GM12878 (cell line): ENCODE measurements at regions not wholly inside any gene's neighbourhood (a gene's known extent, or its start where the extent isn't known, plus 50 kb on each side); places are given as distances from the start of the nearest gene placed in this dataset.

Experiments used
- CHD1 ChIP-seq: IDR thresholded peaks from 2 replicates; pipeline ENCODE4 v1.6.1; 2012; ENCODE audit warnings: low read depth, low read length, improper control_type of control experiment
- CREB1 ChIP-seq: IDR thresholded peaks from 2 replicates; pipeline ENCODE4 v1.6.1; 2012; ENCODE audit warnings: low read depth, mild to moderate bottlenecking, inconsistent platforms
- EZH2 ChIP-seq: IDR thresholded peaks from 2 replicates; pipeline ENCODE4 v1.6.1; 2012; ENCODE audit warnings: low read depth, mild to moderate bottlenecking, control low read depth, inconsistent platforms, low read length, borderline replicate concordance; ENCODE audit not compliant: control insufficient read depth
- JUND ChIP-seq: IDR thresholded peaks from 2 replicates; pipeline ENCODE4 v1.6.1; 2012; ENCODE audit warnings: low read depth, mild to moderate bottlenecking, low read length, improper control_type of control experiment, moderate library complexity
- POLR2A ChIP-seq: IDR thresholded peaks from 2 replicates; pipeline ENCODE4 v1.6.1; 2011; ENCODE audit warnings: low read depth, mild to moderate bottlenecking, low read length
- POLR2AphosphoS5 ChIP-seq: IDR thresholded peaks from 2 replicates; pipeline ENCODE4 v1.6.1; 2011; ENCODE audit warnings: mild to moderate bottlenecking, low read length, inconsistent platforms
- SMAD1 ChIP-seq: fragments of 450-650 bp; IDR thresholded peaks from 2 replicates; pipeline ENCODE4 v1.6.1; 2018; ENCODE audit warnings: mild to moderate bottlenecking, low read depth; ENCODE audit not compliant: partially characterized antibody
- TAF1 ChIP-seq: IDR thresholded peaks from 2 replicates; pipeline ENCODE4 v1.6.1; 2011; ENCODE audit warnings: mild to moderate bottlenecking, low read depth, low read length, borderline replicate concordance
- TCF7 ChIP-seq: IDR thresholded peaks from 2 replicates; pipeline ENCODE4 v1.6.1; 2014; ENCODE audit warnings: antibody characterized with exemption, borderline replicate concordance
- TF ChIP-seq, protein P1 (sequence below): IDR thresholded peaks from 2 replicates; pipeline ENCODE4 v1.6.1; 2012; ENCODE audit warnings: low read length, inconsistent platforms
- TF ChIP-seq, protein P2 (sequence below): IDR thresholded peaks from 2 replicates; pipeline ENCODE4 v1.6.1; 2011; ENCODE audit warnings: borderline replicate concordance, low read depth, mild to moderate bottlenecking, moderate library complexity, mixed read lengths, low read length; ENCODE audit not compliant: insufficient read depth; ENCODE audit errors: extremely low read length
- TF ChIP-seq, protein P3 (sequence below), 3 experiments: IDR thresholded peaks in 2 of 3; conservative IDR thresholded peaks in 1 of 3; 2 replicates each; pipeline ENCODE4 v1.5.1; 2011; ENCODE audit warnings: low read depth in 3 of 3, low read length in 3 of 3, mild to moderate bottlenecking in 3 of 3, control low read depth in 2 of 3, moderate library complexity in 2 of 3, inconsistent platforms in 1 of 3, mixed read lengths in 1 of 3; ENCODE audit not compliant: control insufficient read depth in 2 of 3, insufficient read depth in 1 of 3; ENCODE audit errors: extremely low read depth in 1 of 3
- TF ChIP-seq, protein P4 (sequence below): IDR thresholded peaks from 2 replicates; pipeline ENCODE4 v1.6.1; 2011; ENCODE audit warnings: low read depth, mild to moderate bottlenecking, low read length, moderate library complexity, borderline replicate concordance; ENCODE audit errors: extremely low read depth
- TF ChIP-seq, protein P5 (sequence below): fragments of 150-350 bp; IDR thresholded peaks from 2 replicates; pipeline ENCODE4 v1.6.1; 2016; ENCODE audit warnings: low read depth, low read length

DNA sequence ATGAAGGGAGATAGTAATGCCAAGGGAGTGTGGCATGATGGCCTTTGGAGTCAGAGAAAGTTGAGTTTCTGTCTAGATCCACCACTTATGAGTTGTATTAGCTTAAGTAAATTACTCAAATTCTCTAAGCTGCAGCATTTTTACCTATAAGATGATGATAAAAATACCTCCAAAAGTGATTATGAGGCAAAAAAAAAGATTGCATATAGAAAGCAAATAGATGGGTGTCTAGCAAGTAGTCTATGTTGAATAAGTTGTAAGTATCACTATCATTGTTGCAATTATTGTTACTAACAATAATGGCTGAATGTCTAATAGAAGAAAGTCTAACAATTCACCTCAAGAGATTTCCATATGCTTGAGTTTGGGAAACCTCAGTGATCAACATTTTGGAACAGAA, 959.2 kb upstream of the GJE1 start:
- TF ChIP-seq, protein P1, sequence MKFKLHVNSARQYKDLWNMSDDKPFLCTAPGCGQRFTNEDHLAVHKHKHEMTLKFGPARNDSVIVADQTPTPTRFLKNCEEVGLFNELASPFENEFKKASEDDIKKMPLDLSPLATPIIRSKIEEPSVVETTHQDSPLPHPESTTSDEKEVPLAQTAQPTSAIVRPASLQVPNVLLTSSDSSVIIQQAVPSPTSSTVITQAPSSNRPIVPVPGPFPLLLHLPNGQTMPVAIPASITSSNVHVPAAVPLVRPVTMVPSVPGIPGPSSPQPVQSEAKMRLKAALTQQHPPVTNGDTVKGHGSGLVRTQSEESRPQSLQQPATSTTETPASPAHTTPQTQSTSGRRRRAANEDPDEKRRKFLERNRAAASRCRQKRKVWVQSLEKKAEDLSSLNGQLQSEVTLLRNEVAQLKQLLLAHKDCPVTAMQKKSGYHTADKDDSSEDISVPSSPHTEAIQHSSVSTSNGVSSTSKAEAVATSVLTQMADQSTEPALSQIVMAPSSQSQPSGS = no peak
- TF ChIP-seq POLR2A = no peak
- TF ChIP-seq JUND = no peak
- TF ChIP-seq, protein P2, sequence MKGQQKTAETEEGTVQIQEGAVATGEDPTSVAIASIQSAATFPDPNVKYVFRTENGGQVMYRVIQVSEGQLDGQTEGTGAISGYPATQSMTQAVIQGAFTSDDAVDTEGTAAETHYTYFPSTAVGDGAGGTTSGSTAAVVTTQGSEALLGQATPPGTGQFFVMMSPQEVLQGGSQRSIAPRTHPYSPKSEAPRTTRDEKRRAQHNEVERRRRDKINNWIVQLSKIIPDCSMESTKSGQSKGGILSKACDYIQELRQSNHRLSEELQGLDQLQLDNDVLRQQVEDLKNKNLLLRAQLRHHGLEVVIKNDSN = no peak
- TF ChIP-seq TAF1 = no peak
- TF ChIP-seq, protein P3, sequence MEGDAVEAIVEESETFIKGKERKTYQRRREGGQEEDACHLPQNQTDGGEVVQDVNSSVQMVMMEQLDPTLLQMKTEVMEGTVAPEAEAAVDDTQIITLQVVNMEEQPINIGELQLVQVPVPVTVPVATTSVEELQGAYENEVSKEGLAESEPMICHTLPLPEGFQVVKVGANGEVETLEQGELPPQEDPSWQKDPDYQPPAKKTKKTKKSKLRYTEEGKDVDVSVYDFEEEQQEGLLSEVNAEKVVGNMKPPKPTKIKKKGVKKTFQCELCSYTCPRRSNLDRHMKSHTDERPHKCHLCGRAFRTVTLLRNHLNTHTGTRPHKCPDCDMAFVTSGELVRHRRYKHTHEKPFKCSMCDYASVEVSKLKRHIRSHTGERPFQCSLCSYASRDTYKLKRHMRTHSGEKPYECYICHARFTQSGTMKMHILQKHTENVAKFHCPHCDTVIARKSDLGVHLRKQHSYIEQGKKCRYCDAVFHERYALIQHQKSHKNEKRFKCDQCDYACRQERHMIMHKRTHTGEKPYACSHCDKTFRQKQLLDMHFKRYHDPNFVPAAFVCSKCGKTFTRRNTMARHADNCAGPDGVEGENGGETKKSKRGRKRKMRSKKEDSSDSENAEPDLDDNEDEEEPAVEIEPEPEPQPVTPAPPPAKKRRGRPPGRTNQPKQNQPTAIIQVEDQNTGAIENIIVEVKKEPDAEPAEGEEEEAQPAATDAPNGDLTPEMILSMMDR (IDR thresholded peaks at IDR 0.05 in 2 of 3, conservative IDR thresholded peaks at IDR 0.05 in 1 of 3; ENCODE audit: control insufficient read depth in 2 of 3, extremely low read depth in 1 of 3, insufficient read depth in 1 of 3, low read depth in 3 of 3, low read length in 3 of 3) = no peak
- no peak for TF ChIP-seq POLR2AphosphoS5
- TF ChIP-seq SMAD1 = no peak
- TF ChIP-seq, protein P4, sequence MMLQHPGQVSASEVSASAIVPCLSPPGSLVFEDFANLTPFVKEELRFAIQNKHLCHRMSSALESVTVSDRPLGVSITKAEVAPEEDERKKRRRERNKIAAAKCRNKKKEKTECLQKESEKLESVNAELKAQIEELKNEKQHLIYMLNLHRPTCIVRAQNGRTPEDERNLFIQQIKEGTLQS = no peak
- no peak for TF ChIP-seq EZH2
- no peak for TF ChIP-seq CHD1
- no peak for TF ChIP-seq TCF7
- TF ChIP-seq CREB1 = no peak
- TF ChIP-seq, protein P5, sequence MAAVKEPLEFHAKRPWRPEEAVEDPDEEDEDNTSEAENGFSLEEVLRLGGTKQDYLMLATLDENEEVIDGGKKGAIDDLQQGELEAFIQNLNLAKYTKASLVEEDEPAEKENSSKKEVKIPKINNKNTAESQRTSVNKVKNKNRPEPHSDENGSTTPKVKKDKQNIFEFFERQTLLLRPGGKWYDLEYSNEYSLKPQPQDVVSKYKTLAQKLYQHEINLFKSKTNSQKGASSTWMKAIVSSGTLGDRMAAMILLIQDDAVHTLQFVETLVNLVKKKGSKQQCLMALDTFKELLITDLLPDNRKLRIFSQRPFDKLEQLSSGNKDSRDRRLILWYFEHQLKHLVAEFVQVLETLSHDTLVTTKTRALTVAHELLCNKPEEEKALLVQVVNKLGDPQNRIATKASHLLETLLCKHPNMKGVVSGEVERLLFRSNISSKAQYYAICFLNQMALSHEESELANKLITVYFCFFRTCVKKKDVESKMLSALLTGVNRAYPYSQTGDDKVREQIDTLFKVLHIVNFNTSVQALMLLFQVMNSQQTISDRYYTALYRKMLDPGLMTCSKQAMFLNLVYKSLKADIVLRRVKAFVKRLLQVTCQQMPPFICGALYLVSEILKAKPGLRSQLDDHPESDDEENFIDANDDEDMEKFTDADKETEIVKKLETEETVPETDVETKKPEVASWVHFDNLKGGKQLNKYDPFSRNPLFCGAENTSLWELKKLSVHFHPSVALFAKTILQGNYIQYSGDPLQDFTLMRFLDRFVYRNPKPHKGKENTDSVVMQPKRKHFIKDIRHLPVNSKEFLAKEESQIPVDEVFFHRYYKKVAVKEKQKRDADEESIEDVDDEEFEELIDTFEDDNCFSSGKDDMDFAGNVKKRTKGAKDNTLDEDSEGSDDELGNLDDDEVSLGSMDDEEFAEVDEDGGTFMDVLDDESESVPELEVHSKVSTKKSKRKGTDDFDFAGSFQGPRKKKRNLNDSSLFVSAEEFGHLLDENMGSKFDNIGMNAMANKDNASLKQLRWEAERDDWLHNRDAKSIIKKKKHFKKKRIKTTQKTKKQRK = no peak
